ENCODE measurements at regions not wholly inside any gene's neighbourhood (a gene's known extent, or its start where the extent isn't known, plus 50 kb on each side); places are given as distances from the start of the nearest gene placed in this dataset.

- H3K79me2 ChIP-seq (ENCODE audit: control insufficient read depth, low read length): no peaks in the 10 kb centered on the region
- H3K9me3 ChIP-seq (ENCODE audit: control insufficient read depth, insufficient read depth, low read length): no peaks in the 10 kb centered on the region
- TF ChIP-seq EZH2phosphoT487 (IDR thresholded peaks at IDR 0.05; ENCODE audit: borderline replicate concordance, low read length): no peak
- no peak for TF ChIP-seq CTCF (IDR thresholded peaks at IDR 0.05; ENCODE audit: low read depth, low read length, poor library complexity, severe bottlenecking)
- H3K27me3 ChIP-seq (ENCODE audit: control insufficient read depth, low read length): no peaks in the 10 kb centered on the region
- no peaks in the 10 kb centered on the region for H3K36me3 ChIP-seq (ENCODE audit: control insufficient read depth, low read length)
- no peaks in the 10 kb centered on the region for H3F3A ChIP-seq (ENCODE audit: control insufficient read depth, insufficient read depth)
- no peak overlapping the region for H3K4me3 ChIP-seq (ENCODE audit: low read length)
- no peak overlapping the region for H3K4me2 ChIP-seq (ENCODE audit: low read length)
- H3K27ac ChIP-seq (ENCODE audit: low read depth, low read length): no peak overlapping the region
- H3K9me2 ChIP-seq (replicated peaks; ENCODE audit: control insufficient read depth, low read length): no peaks in the 10 kb centered on the region
- no peaks in the 10 kb centered on the region for H3K4me1 ChIP-seq (ENCODE audit: control insufficient read depth, low read length)
- H4K20me1 ChIP-seq (ENCODE audit: control insufficient read depth, insufficient read depth, low read depth, low read length): no peaks in the 10 kb centered on the region
These were observed 146.2 kb upstream of the KLF4 start for GRCh38 chr9:107635803-107636174.

GRCh38 chr9:107635101-107635802 is 145.7 kb upstream of the KLF4 start:
- Histone ChIP-seq H4K20me1 (ENCODE audit: control insufficient read depth, insufficient read depth, low read depth, low read length) (no peaks in the 10 kb centered on the region), H3K79me2 (ENCODE audit: control insufficient read depth, low read length) (no peaks in the 10 kb centered on the region), H3K27ac (ENCODE audit: low read depth, low read length) (no peak overlapping the region), H3K9me3 (ENCODE audit: control insufficient read depth, insufficient read depth, low read length) (no peaks in the 10 kb centered on the region), H3K9me2 (replicated peaks; ENCODE audit: control insufficient read depth, low read length) (no peaks in the 10 kb centered on the region), H3K4me2 (ENCODE audit: low read length) (no peak overlapping the region), H3K4me1 (ENCODE audit: control insufficient read depth, low read length) (no peaks in the 10 kb centered on the region), H3K36me3 (ENCODE audit: control insufficient read depth, low read length) (no peaks in the 10 kb centered on the region), H3K4me3 (ENCODE audit: low read length) (no peak overlapping the region), H3F3A (ENCODE audit: control insufficient read depth, insufficient read depth) (no peaks in the 10 kb centered on the region), H3K27me3 (ENCODE audit: control insufficient read depth, low read length) (no peaks in the 10 kb centered on the region)
- no peak for TF ChIP-seq EZH2phosphoT487 (IDR thresholded peaks at IDR 0.05; ENCODE audit: borderline replicate concordance, low read length)
- TF ChIP-seq CTCF (IDR thresholded peaks at IDR 0.05; ENCODE audit: low read depth, low read length, poor library complexity, severe bottlenecking): no peak

GRCh38 chr9:107633406-107633805 is 143.8 kb upstream of the KLF4 start:
- no peak for TF ChIP-seq CTCF (IDR thresholded peaks at IDR 0.05; ENCODE audit: low read depth, low read length, poor library complexity, severe bottlenecking)
- no peak for TF ChIP-seq EZH2phosphoT487 (IDR thresholded peaks at IDR 0.05; ENCODE audit: borderline replicate concordance, low read length)
- no peak overlapping the region for H3K27ac ChIP-seq (ENCODE audit: low read depth, low read length)
- H3K79me2 ChIP-seq (ENCODE audit: control insufficient read depth, low read length): no peaks in the 10 kb centered on the region
- no peaks in the 10 kb centered on the region for H3K27me3 ChIP-seq (ENCODE audit: control insufficient read depth, low read length)
- no peaks in the 10 kb centered on the region for H3K4me1 ChIP-seq (ENCODE audit: control insufficient read depth, low read length)
- H3K9me2 ChIP-seq (replicated peaks; ENCODE audit: control insufficient read depth, low read length): no peaks in the 10 kb centered on the region
- no peaks in the 10 kb centered on the region for H3K36me3 ChIP-seq (ENCODE audit: control insufficient read depth, low read length)
- no peaks in the 10 kb centered on the region for H3K9me3 ChIP-seq (ENCODE audit: control insufficient read depth, insufficient read depth, low read length)
- H3K4me3 ChIP-seq (ENCODE audit: low read length): no peak overlapping the region
- H3K4me2 ChIP-seq (ENCODE audit: low read length): no peak overlapping the region
- no peaks in the 10 kb centered on the region for H3F3A ChIP-seq (ENCODE audit: control insufficient read depth, insufficient read depth)
- H4K20me1 ChIP-seq (ENCODE audit: control insufficient read depth, insufficient read depth, low read depth, low read length): no peaks in the 10 kb centered on the region
